Upper lobe of right lung (tissue), 1 donor: ENCODE measurements at regions not wholly inside any gene's neighbourhood (a gene's known extent, or its start where the extent isn't known, plus 50 kb on each side); places are given as distances from the start of the nearest gene placed in this dataset.

Source experiments
- ATAC-seq: fragments of 200-7000 bp; cut with Tn5 transposase; one replicate; pipeline ENCODE4 v1.9.1; 2020; ENCODE audit warnings: mild to moderate bottlenecking, moderate library complexity
- DNase-seq: peaks from one replicate; pipeline ENCODE4 v3.0.0-alpha.2; 2020
- H3K27ac ChIP-seq: fragments of 200-600 bp; one replicate; pipeline ENCODE4 v1.8.0; 2022
- H3K27me3 ChIP-seq: fragments of 200-600 bp; one replicate; pipeline ENCODE4 v1.8.0; 2022; ENCODE audit warnings: mild to moderate bottlenecking
- H3K36me3 ChIP-seq: fragments of 200-600 bp; one replicate; pipeline ENCODE4 v1.8.0; 2022
- H3K4me1 ChIP-seq: fragments of 200-600 bp; one replicate; pipeline ENCODE4 v1.8.0; 2022
- H3K4me3 ChIP-seq: fragments of 200-600 bp; one replicate; pipeline ENCODE4 v1.8.0; 2022; ENCODE audit warnings: mild to moderate bottlenecking
- H3K9me3 ChIP-seq: fragments of 200-600 bp; one replicate; pipeline ENCODE4 v1.8.0; 2022
- intact Hi-C: fragments of 100-400 bp; cut with DNase I; formaldehyde crosslinking; loops from one replicate; pipeline ENCODE4 v1.11.0; 2022
- TF ChIP-seq, protein P1 (sequence below): fragments of 200-600 bp; IDR thresholded peaks from one replicate; pipeline ENCODE4 v1.8.0; 2022; ENCODE audit warnings: antibody characterized with exemption
- donor health status: DM: no; HTN: yes; CAD: no; lungs with severe emphysema.

DNA sequence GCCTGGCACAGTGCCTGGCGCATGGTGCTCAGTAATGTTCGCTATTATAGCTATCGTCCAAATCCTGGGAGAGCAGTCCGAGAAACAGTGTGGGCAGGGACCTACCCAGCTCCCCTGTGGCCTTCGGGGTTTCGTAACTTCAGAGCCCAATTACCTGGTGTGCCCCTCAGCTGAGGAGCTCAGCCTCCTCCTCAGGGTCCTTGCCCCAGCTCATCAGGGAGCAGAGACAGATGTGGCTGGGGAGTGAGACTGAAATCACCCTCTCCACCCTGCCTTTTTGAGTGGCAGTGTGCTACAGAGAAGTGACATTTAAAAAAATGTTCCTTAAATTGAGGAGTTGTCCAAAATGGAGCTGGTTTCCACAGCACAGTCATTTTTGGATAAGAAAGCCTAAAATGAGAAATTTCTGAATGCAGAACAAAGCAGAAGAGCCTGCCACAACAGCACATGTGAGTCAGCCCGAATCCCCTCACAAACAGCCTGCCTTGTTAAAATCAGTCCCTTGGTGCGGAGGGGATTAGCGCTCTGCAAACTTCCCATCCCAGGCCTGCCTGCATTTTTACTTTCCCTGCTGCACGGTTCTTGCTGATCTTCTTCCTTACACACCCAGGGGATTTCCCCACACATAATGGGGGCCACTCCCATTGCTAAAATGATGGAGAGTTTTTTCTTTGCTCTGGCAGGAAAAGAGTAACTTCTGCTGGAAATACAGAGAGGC lies 78.1 kb upstream of the PITX1 start:
- no peaks in the 10 kb centered on the region for H3K9me3 ChIP-seq
- ATAC-seq (no peak), DNase-seq (peak; percentile 4)
- H3K27me3 ChIP-seq: no peaks in the 10 kb centered on the region
- H3K27ac ChIP-seq: no peak overlapping the region
- TF ChIP-seq, protein P1, sequence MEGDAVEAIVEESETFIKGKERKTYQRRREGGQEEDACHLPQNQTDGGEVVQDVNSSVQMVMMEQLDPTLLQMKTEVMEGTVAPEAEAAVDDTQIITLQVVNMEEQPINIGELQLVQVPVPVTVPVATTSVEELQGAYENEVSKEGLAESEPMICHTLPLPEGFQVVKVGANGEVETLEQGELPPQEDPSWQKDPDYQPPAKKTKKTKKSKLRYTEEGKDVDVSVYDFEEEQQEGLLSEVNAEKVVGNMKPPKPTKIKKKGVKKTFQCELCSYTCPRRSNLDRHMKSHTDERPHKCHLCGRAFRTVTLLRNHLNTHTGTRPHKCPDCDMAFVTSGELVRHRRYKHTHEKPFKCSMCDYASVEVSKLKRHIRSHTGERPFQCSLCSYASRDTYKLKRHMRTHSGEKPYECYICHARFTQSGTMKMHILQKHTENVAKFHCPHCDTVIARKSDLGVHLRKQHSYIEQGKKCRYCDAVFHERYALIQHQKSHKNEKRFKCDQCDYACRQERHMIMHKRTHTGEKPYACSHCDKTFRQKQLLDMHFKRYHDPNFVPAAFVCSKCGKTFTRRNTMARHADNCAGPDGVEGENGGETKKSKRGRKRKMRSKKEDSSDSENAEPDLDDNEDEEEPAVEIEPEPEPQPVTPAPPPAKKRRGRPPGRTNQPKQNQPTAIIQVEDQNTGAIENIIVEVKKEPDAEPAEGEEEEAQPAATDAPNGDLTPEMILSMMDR: no peak
- no peak overlapping the region for H3K4me3 ChIP-seq
- peaks cover 7% of the 10 kb centered on the region for H3K4me1 ChIP-seq
- intact Hi-C loops: no loop called here
- no peaks in the 10 kb centered on the region for H3K36me3 ChIP-seq

DNA sequence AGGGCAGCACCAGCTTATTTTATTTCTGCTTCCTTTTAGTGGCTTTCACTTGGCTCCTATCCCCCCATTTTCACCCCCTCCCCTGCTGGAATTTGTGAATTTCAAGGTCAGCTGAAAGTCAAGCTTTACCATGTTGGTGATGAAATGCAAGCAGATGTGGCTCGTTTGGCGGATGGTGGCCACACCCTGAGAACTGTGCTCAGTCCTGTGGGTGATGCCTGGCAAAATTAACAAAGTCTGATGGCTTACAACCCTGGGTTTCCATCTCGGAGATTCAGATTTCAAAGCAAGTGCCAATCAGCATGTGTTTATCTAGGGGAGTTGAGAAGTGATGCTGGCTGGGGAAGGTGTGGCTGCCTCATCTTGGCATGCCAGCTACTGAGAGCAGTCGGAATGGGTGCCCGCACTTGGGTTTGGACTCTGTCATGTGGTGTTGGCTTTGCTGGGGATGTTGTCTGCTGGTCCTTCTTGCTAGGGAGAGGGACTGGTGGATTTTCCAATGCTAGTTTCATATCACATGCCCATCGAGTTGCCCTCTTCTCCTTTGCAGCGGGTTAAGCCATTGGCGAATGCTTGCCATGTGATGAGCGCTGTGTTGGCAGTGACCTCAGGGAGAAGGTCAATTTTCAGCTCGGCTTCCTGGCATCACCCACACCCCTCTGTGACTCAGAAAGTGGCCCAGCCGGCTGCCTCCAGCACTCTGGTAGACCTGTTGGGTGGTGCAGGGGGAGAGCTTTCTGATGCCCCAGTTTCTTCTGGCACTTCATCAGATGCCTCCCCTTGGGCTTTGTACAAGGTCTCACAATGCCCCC lies 77.0 kb upstream of the PITX1 start:
- Histone ChIP-seq H3K9me3 (no peaks in the 10 kb centered on the region), H3K27me3 (no peaks in the 10 kb centered on the region), H3K4me1 (peaks cover 8% of the 10 kb centered on the region), H3K36me3 (no peaks in the 10 kb centered on the region), H3K4me3 (no peak overlapping the region), H3K27ac (no peak overlapping the region)
- peak; percentile 68 for DNase-seq
- TF ChIP-seq, protein P1: no peak
- intact Hi-C loops: no loop called here
- ATAC-seq: peak; percentile 68

DNA sequence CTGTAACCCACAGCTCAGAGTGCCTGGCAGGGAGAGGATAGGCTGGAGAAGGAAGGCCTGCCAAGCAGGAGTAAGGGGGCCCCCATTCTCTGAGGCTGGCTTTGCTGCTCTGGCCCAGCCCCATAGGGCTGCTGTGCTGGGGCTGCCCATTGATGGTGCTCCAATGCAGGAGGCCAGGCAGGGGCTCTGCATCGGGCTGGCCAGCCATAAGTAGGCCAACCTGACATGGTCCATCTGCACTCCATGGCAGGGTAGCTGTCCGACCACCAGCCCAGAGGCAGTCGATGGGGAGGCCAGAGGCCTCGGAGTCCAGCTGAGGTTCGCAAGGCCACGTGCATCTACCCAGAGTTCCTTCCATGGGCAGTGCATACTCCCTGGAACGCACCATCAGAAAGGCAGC lies 75.0 kb upstream of the PITX1 start:
- H3K27me3 ChIP-seq: no peaks in the 10 kb centered on the region
- no peak overlapping the region for H3K27ac ChIP-seq
- TF ChIP-seq, protein P1: no peak
- H3K4me3 ChIP-seq: no peak overlapping the region
- H3K9me3 ChIP-seq: no peaks in the 10 kb centered on the region
- peaks cover 6% of the 10 kb centered on the region for H3K4me1 ChIP-seq
- peak; percentile 58 for DNase-seq
- no peaks in the 10 kb centered on the region for H3K36me3 ChIP-seq
- intact Hi-C loops: no loop called here
- ATAC-seq: no peak

DNA sequence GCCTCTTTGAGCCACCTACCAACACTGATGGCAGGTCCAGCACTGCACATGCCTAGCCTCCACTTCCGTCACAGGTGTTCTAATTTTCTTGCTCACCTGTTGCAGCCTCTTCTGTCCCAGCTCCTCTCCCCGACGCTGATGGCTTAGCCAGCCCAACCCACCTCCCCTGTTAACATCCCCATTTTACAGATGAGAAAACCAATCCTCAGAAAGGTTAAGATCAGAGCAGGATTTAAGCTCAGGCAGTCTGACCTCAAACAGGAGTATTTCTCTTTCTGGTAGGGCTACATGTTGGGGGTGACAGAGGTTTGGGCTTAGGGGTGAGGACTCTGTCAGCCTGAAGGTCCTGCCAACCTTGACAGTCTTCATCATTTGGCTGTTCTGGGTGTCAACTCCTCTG lies 74.5 kb upstream of the PITX1 start:
- DNase-seq: no peak

DNA sequence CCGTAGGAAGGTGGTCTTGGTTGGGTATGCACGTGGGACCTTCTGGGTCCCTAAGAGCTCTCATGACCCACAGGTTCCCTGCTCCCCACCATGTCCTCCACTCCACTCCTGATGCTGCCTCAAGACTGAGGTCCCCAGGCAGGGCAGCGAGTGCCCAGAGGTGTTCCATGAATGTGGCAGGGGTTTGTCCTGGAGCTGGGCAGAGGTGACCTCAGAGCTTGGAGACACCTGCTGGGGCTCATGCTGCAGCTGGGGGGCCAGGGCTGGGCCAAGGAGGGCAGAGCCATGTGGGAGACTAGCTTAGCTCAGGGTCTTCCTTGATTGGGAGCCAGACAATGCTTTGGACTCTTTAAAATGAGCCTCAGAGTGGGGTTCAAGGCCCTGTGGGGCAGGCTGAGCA lies 74.0 kb upstream of the PITX1 start:
- ATAC-seq (no peak), DNase-seq (peak; percentile 59)
- Histone ChIP-seq H3K27me3 (no peaks in the 10 kb centered on the region), H3K36me3 (no peaks in the 10 kb centered on the region), H3K4me1 (peaks cover 6% of the 10 kb centered on the region), H3K27ac (no peak overlapping the region), H3K9me3 (no peaks in the 10 kb centered on the region), H3K4me3 (no peak overlapping the region)
- TF ChIP-seq, protein P1: no peak
- intact Hi-C loops: no loop called here

More for the DNA sequence above, 74.5 kb upstream of the PITX1 start:
- intact Hi-C loops: no loop called here
- no peak for ATAC-seq
- no peak overlapping the region for H3K4me3 ChIP-seq
- no peaks in the 10 kb centered on the region for H3K27me3 ChIP-seq
- no peaks in the 10 kb centered on the region for H3K9me3 ChIP-seq
- no peak overlapping the region for H3K27ac ChIP-seq
- TF ChIP-seq, protein P1: no peak
- peaks cover 6% of the 10 kb centered on the region for H3K4me1 ChIP-seq
- H3K36me3 ChIP-seq: no peaks in the 10 kb centered on the region
